Stimulated activated naive CD8-positive, alpha-beta T cell treated with anti-CD3 and anti-CD28 coated beads, Interleukin-15, Interleukin-2, amounts not matched to agents 100 ng/mL and 50 ng/mL, for 24 hours (primary cell): ENCODE measurements at regions not wholly inside any gene's neighbourhood (a gene's known extent, or its start where the extent isn't known, plus 50 kb on each side); places are given as distances from the start of the nearest gene placed in this dataset.
"Not testable (repeated sequence)": the region's sequence is repeated elsewhere in the genome, so short reads cannot be mapped to it uniquely, and the experiment has no call there.

Experiments
- H3K27ac Mint-ChIP-seq: one replicate; pipeline ENCODE4 v1.8.0; 2021; ENCODE audit warnings: mild to moderate bottlenecking, mixed read lengths
- H3K27me3 Mint-ChIP-seq: one replicate; pipeline ENCODE4 v1.8.0; 2021; ENCODE audit warnings: mixed read lengths
- H3K36me3 Mint-ChIP-seq: one replicate; pipeline ENCODE4 v1.8.0; 2021; ENCODE audit warnings: low read depth, mixed read lengths
- H3K4me1 Mint-ChIP-seq: one replicate; pipeline ENCODE4 v1.8.0; 2021; ENCODE audit warnings: low read depth, mixed read lengths
- H3K4me3 Mint-ChIP-seq: one replicate; pipeline ENCODE4 v1.8.0; 2021; ENCODE audit warnings: mild to moderate bottlenecking, mixed read lengths
- H3K9me3 Mint-ChIP-seq: one replicate; pipeline ENCODE4 v1.8.0; 2021; ENCODE audit warnings: mixed read lengths

GRCh38 chr10:65765006-65765541, 1160.8 kb upstream of the LRRTM3 start:
- no peaks in the 10 kb centered on the region for H3K9me3 Mint-ChIP-seq

DNA sequence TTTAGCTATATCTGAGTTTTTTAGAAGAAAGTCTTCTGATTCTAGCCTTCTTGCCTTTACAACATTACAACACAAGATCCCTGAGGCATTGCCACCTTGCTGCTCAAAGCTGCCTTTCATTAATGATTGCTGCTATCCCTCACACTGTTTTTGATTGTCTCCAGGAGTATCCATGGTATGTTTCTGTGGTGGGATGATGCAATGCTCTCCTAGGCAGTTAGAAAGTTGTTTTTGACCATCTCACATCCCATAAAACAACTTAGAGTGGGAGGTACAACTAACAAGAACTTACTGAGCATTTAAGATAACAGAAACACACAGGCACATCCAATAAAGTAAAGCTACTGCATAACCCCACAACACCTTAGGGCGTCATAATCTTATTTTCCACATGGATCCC, 1156.0 kb upstream of the LRRTM3 start:
- H3K4me3 Mint-ChIP-seq, result no peak overlapping the region
- no peaks in the 10 kb centered on the region for H3K27me3 Mint-ChIP-seq
- H3K4me1 Mint-ChIP-seq, result no peaks in the 10 kb centered on the region
- H3K36me3 Mint-ChIP-seq, result no peaks in the 10 kb centered on the region
- peaks cover 11% of the 10 kb centered on the region for H3K9me3 Mint-ChIP-seq
- H3K27ac Mint-ChIP-seq, result no peak overlapping the region

More at GRCh38 chr10:65765006-65765541, 1160.8 kb upstream of the LRRTM3 start:
- H3K4me3 Mint-ChIP-seq, result no peak overlapping the region
- H3K27me3 Mint-ChIP-seq, result no peaks in the 10 kb centered on the region
- H3K27ac Mint-ChIP-seq, result no peak overlapping the region
- H3K4me1 Mint-ChIP-seq, result no peaks in the 10 kb centered on the region
- no peaks in the 10 kb centered on the region for H3K36me3 Mint-ChIP-seq

DNA sequence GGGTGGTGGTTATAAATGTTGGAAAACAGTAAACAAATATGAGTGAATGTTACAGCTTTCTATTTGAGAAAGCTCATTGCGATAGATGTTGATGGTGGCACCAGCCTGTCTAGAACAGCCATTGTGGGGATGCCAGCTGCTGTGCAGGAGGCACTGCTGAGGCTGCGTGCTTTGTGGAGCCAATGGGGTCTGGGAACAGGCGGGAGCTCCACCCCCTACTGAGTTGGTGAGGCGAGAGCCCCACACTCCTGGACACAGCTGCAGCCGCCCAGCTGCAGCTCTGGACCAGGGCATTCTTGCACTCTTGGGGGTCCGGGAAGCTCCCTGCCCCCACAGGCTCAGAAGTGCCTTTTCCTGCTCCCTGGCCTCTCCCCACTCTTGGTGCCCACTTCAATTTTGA, 1147.1 kb upstream of the LRRTM3 start:
- H3K9me3 Mint-ChIP-seq, result peaks cover 8% of the 10 kb centered on the region
- no peak overlapping the region for H3K27ac Mint-ChIP-seq
- H3K4me3 Mint-ChIP-seq, result no peak overlapping the region
- no peaks in the 10 kb centered on the region for H3K4me1 Mint-ChIP-seq
- H3K36me3 Mint-ChIP-seq, result no peaks in the 10 kb centered on the region
- H3K27me3 Mint-ChIP-seq, result no peaks in the 10 kb centered on the region

DNA sequence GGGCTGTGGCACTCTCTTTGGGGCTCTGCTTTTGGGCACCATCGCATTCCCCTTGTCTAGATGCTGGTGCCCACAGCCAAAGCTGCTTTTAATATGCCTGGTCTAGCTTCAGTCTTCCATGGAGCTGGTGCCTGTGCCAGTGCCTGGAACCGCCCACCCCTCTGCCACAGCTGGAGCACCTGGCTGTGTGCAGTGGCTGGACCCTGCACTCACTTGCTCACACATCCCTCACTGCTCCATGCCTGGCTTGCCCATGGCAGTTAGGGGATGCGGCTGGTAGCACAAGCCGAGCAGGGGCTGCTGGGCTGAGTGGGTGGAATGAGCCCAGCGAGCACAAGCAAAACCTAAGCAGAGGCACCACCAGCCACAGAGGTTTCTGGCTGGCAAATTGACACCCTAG, 1145.9 kb upstream of the LRRTM3 start:
- Mint-ChIP-seq H3K27ac (no peak overlapping the region), H3K36me3 (no peaks in the 10 kb centered on the region), H3K4me3 (no peak overlapping the region), H3K4me1 (no peaks in the 10 kb centered on the region), H3K9me3 (peaks cover 4% of the 10 kb centered on the region), H3K27me3 (no peaks in the 10 kb centered on the region)

GRCh38 chr10:65786279-65786678, 1139.6 kb upstream of the LRRTM3 start:
- Mint-ChIP-seq H3K4me1 (no peaks in the 10 kb centered on the region), H3K9me3 (peaks cover 4% of the 10 kb centered on the region), H3K36me3 (no peaks in the 10 kb centered on the region), H3K27ac (no peak overlapping the region), H3K27me3 (no peaks in the 10 kb centered on the region), H3K4me3 (no peak overlapping the region)

DNA sequence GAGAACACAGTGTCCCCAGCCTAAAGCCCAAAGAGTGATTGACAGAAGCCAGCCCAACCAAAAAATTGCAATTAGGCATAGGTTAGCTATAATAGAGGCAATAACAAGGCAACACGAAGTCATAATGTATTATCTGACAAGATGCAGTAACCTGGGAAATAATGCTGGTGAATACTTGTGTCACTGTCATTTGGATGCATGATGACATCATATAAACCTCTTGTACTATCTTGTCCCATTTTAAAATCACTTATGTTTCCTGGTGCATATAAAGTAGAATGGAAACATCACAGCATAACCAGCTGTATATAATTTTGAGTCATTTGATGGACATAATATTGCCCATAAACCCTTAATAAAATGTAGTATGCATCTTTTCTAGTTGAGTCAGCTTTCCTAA, 1138.3 kb upstream of the LRRTM3 start:
- Mint-ChIP-seq H3K27ac (no peak overlapping the region), H3K9me3 (peaks cover 4% of the 10 kb centered on the region), H3K27me3 (no peaks in the 10 kb centered on the region), H3K4me1 (no peaks in the 10 kb centered on the region), H3K4me3 (no peak overlapping the region), H3K36me3 (no peaks in the 10 kb centered on the region)

DNA sequence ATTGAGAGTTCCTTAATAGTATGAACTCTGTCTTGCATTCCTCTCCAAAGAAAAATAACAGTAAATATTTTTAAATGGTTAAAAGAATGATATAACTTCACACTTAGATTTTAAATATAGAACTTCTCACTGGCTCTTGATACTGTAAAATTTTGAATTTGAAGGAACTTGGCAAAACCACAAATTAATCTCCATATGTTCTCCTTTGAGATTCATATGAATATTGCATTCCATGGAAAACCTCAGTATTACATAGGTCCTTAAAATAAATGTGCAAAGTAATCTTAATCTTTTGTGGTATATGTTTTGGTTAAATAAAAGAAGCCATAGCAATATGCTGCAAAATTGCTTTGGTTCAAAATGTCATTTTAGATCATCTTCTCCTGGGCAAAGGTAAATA, 1137.6 kb upstream of the LRRTM3 start:
- no peak overlapping the region for H3K27ac Mint-ChIP-seq
- no peaks in the 10 kb centered on the region for H3K36me3 Mint-ChIP-seq
- no peaks in the 10 kb centered on the region for H3K9me3 Mint-ChIP-seq
- H3K4me3 Mint-ChIP-seq, result no peak overlapping the region
- no peaks in the 10 kb centered on the region for H3K4me1 Mint-ChIP-seq
- no peaks in the 10 kb centered on the region for H3K27me3 Mint-ChIP-seq

- no peaks in the 10 kb centered on the region for H3K4me1 Mint-ChIP-seq
- no peaks in the 10 kb centered on the region for H3K27me3 Mint-ChIP-seq
- no peak overlapping the region for H3K27ac Mint-ChIP-seq
- H3K9me3 Mint-ChIP-seq, result no peaks in the 10 kb centered on the region
- H3K4me3 Mint-ChIP-seq, result no peak overlapping the region
- H3K36me3 Mint-ChIP-seq, result no peaks in the 10 kb centered on the region
Observed at GRCh38 chr10:65791979-65792378, 1133.9 kb upstream of the LRRTM3 start.

DNA sequence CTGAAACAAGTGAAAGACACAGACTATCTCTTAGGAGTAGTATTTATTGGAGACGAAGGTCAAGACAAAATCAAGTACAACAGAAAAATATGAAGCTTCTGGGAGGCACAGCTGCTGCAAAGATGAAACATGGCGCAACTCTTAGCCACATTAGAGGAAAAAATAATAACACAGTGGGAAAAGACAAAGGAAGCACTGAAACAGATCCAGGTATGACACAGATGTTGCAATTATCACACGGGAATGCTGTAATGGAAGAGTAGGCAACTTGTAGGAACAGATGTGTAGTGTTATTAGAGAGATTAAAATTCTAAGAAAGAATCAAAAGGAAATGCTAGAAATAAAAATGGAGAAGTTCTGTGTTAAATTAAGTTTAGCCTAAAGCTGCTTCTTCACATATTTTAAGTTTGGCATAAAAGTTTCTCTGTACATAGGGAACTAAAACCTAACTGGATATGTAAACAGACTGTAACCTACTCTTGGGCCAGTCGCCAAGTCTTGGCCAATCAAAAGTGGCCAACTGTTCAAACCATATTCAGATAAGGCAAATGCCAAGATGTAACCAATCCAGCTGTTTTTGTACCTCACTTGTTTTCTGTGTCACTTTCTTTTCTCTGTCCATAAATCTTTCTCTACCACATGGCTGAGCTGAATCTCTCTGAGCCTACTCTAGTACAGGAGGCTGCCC, 1132.0 kb upstream of the LRRTM3 start:
- no peaks in the 10 kb centered on the region for H3K27me3 Mint-ChIP-seq
- H3K36me3 Mint-ChIP-seq, result no peaks in the 10 kb centered on the region
- H3K9me3 Mint-ChIP-seq, result peaks cover 12% of the 10 kb centered on the region
- no peak overlapping the region for H3K27ac Mint-ChIP-seq
- no peak overlapping the region for H3K4me3 Mint-ChIP-seq
- no peaks in the 10 kb centered on the region for H3K4me1 Mint-ChIP-seq

GRCh38 chr10:65794861-65795260, 1131.0 kb upstream of the LRRTM3 start:
- H3K36me3 Mint-ChIP-seq, H3K4me3 Mint-ChIP-seq, H3K27ac Mint-ChIP-seq, H3K4me1 Mint-ChIP-seq, H3K27me3 Mint-ChIP-seq: not testable (repeated sequence)
- peaks cover 16% of the 10 kb centered on the region for H3K9me3 Mint-ChIP-seq

DNA sequence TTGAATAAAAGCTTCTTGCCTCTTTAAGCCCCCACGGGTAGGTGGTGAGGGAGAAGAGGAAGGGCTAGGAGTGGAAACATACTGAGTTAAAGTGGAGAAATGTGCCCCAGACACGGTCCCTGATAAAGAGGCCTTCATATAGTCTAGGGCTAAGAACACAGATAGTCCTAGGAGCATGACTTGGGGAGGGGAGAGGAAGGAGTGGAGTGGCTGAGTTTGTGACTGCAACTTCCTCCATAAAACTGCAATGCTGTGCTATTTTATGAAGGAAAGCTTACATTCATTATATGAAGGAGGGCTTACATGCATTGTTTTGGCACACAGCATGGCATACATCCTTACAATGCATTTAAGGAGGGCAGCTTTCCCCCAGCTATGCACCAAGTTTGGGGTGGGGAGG, 1129.4 kb upstream of the LRRTM3 start:
- Mint-ChIP-seq H3K9me3 (peaks cover 16% of the 10 kb centered on the region), H3K27me3 (no peaks in the 10 kb centered on the region), H3K27ac (no peak overlapping the region), H3K4me1 (no peaks in the 10 kb centered on the region), H3K36me3 (no peaks in the 10 kb centered on the region), H3K4me3 (no peak overlapping the region)

GRCh38 chr10:65798133-65798532, 1127.7 kb upstream of the LRRTM3 start:
- Mint-ChIP-seq H3K27me3 (no peaks in the 10 kb centered on the region), H3K36me3 (no peaks in the 10 kb centered on the region), H3K4me3 (no peak overlapping the region), H3K4me1 (no peaks in the 10 kb centered on the region), H3K9me3 (peaks cover 16% of the 10 kb centered on the region), H3K27ac (no peak overlapping the region)

DNA sequence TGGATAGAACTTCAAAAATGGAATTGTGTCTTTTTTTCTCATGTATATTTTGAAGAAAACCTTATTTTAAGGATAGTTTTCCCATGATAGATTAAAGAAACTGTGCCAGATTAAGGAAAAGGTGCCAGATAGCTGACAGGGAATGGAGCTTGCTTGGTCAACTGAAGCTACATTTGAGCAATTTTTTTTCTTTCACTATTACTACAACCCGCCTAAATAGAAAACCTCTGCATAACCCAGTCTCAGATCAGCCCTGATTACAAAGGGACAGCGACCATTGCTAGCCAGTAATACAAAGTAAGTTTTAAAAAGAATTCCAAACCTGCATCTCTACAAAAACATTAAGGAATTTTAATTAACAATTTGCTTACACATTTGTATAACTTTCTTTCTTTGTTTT, 1123.4 kb upstream of the LRRTM3 start:
- H3K27me3 Mint-ChIP-seq, result no peaks in the 10 kb centered on the region
- no peak overlapping the region for H3K27ac Mint-ChIP-seq
- no peak overlapping the region for H3K4me3 Mint-ChIP-seq

DNA sequence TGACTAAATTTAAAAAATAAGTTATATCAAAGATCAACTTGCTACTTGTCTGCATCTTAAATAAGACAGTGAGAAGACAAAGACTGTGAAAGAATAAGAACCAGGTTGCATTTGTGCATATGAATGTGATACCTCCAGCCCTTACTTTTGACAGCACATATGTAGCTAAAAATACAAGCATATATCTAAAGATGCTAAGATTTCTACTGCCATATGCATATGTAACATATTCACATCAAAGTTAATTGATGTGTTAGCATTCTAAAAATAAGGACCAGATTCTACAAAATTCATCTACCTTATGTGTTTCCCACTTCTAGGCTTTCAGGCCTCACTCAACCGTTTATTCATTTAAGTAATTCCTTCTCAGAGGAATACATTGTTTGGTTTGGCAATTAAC, 1120.3 kb upstream of the LRRTM3 start:
- no peaks in the 10 kb centered on the region for H3K36me3 Mint-ChIP-seq
- no peak overlapping the region for H3K4me3 Mint-ChIP-seq
- no peaks in the 10 kb centered on the region for H3K4me1 Mint-ChIP-seq
- H3K9me3 Mint-ChIP-seq, result peaks cover 11% of the 10 kb centered on the region
- no peak overlapping the region for H3K27ac Mint-ChIP-seq
- H3K27me3 Mint-ChIP-seq, result no peaks in the 10 kb centered on the region

More for the DNA sequence above, 1123.4 kb upstream of the LRRTM3 start:
- peaks cover 16% of the 10 kb centered on the region for H3K9me3 Mint-ChIP-seq
- no peaks in the 10 kb centered on the region for H3K4me1 Mint-ChIP-seq
- H3K36me3 Mint-ChIP-seq, result no peaks in the 10 kb centered on the region

DNA sequence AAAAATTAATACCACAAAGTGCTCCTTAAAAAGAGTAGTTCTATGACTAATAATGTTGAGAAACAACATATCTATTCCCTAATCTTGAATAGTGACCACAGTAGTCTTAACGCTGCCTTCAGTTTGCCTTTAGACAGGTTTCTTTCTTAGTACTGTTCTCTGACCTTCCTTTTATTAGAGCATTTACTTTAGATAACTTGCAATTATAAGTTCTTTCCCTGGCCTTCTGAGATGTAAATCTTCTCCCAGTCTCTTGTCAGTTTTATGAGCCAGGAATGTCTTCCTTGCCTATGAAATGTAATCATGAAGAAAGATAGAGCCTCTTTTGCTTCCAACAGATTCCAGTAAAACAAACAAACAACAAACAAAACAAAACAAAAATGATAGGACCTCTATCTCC, 1119.8 kb upstream of the LRRTM3 start:
- Mint-ChIP-seq H3K27me3 (no peaks in the 10 kb centered on the region), H3K4me1 (no peaks in the 10 kb centered on the region), H3K36me3 (no peaks in the 10 kb centered on the region), H3K4me3 (no peak overlapping the region), H3K9me3 (peaks cover 12% of the 10 kb centered on the region), H3K27ac (no peak overlapping the region)

- no peak overlapping the region for H3K4me3 Mint-ChIP-seq
- peaks cover 12% of the 10 kb centered on the region for H3K9me3 Mint-ChIP-seq
- no peaks in the 10 kb centered on the region for H3K36me3 Mint-ChIP-seq
- H3K27ac Mint-ChIP-seq, result no peak overlapping the region
- H3K27me3 Mint-ChIP-seq, result no peaks in the 10 kb centered on the region
- no peaks in the 10 kb centered on the region for H3K4me1 Mint-ChIP-seq
Observed at GRCh38 chr10:65808687-65809333, 1117.0 kb upstream of the LRRTM3 start.
